ENCODE measurements at regions not wholly inside any gene's neighbourhood (a gene's known extent, or its start where the extent isn't known, plus 50 kb on each side); places are given as distances from the start of the nearest gene placed in this dataset.

DNA sequence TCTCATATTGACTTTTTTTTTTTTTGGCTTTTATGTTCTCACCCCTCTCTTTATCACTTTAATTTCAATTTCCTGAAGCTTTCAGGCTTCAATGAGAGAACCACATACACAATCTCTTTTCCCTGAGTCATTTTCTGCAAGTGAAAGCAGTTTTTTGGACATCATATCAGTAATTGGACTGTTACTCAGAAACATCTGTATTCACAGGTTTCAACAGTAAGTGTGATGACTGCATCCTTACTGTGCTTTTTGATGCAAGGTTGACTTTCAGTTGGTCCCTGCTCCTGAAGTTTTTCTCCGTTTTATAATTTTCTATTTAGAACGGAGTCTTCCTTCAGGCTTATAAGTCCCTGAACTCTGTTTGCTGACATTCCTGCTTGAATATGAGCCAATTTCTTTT, 70.5 kb upstream of the CCBE1 start:
- TF ChIP-seq POLR2A (IDR thresholded peaks at IDR 0.05) = no peak
- TF ChIP-seq, protein P1, sequence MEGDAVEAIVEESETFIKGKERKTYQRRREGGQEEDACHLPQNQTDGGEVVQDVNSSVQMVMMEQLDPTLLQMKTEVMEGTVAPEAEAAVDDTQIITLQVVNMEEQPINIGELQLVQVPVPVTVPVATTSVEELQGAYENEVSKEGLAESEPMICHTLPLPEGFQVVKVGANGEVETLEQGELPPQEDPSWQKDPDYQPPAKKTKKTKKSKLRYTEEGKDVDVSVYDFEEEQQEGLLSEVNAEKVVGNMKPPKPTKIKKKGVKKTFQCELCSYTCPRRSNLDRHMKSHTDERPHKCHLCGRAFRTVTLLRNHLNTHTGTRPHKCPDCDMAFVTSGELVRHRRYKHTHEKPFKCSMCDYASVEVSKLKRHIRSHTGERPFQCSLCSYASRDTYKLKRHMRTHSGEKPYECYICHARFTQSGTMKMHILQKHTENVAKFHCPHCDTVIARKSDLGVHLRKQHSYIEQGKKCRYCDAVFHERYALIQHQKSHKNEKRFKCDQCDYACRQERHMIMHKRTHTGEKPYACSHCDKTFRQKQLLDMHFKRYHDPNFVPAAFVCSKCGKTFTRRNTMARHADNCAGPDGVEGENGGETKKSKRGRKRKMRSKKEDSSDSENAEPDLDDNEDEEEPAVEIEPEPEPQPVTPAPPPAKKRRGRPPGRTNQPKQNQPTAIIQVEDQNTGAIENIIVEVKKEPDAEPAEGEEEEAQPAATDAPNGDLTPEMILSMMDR (IDR thresholded peaks at IDR 0.05) = no peak
